Transverse colon (tissue), 3 donors: ENCODE measurements at regions not wholly inside any gene's neighbourhood (a gene's known extent, or its start where the extent isn't known, plus 50 kb on each side); places are given as distances from the start of the nearest gene placed in this dataset.

Experiments used
- EP300 ChIP-seq: sonication (generic); formaldehyde crosslinking; IDR thresholded peaks from one replicate; pipeline ENCODE4 v1.6.1; 2017; ENCODE audit warnings: antibody characterized with exemption, low read depth
- TF ChIP-seq, protein P1 (sequence below), 5 experiments: fragments of 200-600 bp in 3 of 5; fragments of 450-650 bp in 2 of 5; sonication (generic) in 3 of 5; IDR thresholded peaks; 1 replicate in 2 of 5; 2 replicates in 3 of 5; pipeline ENCODE4 v1.5.1; 2016 to 2017; ENCODE audit warnings: antibody characterized with exemption in 5 of 5, inconsistent platforms in 3 of 5, mild to moderate bottlenecking in 2 of 5, moderate library complexity in 1 of 5

DNA sequence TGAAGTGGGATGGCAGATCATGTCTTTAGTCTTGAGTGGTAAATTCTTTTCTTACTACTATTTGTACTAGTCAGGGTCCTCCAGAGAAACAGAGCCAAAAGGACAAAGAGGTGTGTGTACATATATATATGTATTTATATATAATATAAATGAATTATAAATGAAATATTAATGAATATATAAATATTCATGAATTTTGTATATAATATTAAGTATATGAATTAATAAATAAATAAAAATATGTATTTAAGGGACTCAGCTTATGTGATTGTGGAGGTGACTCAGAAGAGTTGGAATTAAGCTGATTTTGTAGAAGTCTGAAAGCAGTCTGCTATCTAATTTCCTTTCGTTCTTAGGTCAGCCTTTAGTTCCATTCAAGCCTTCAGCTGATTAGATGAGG is 265.3 kb upstream of the MMS22L start:
- TF ChIP-seq, protein P1, sequence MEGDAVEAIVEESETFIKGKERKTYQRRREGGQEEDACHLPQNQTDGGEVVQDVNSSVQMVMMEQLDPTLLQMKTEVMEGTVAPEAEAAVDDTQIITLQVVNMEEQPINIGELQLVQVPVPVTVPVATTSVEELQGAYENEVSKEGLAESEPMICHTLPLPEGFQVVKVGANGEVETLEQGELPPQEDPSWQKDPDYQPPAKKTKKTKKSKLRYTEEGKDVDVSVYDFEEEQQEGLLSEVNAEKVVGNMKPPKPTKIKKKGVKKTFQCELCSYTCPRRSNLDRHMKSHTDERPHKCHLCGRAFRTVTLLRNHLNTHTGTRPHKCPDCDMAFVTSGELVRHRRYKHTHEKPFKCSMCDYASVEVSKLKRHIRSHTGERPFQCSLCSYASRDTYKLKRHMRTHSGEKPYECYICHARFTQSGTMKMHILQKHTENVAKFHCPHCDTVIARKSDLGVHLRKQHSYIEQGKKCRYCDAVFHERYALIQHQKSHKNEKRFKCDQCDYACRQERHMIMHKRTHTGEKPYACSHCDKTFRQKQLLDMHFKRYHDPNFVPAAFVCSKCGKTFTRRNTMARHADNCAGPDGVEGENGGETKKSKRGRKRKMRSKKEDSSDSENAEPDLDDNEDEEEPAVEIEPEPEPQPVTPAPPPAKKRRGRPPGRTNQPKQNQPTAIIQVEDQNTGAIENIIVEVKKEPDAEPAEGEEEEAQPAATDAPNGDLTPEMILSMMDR (IDR thresholded peaks at IDR 0.05) = no peak
- TF ChIP-seq EP300 = no peak
